SK-MEL-5 (cell line): ENCODE measurements at regions not wholly inside any gene's neighbourhood (a gene's known extent, or its start where the extent isn't known, plus 50 kb on each side); places are given as distances from the start of the nearest gene placed in this dataset.
A peak's percentile ranks its signal among the peaks of the same experiment; 100 is the strongest.

Experiments
- DNase-seq: peaks from one replicate; pipeline ENCODE4 v3.0.0-alpha.2; 2016; ENCODE audit warnings: low read depth, low spot score
- in situ Hi-C: cut with HindIII; loops from 2 replicates; pipeline ENCODE4 v1.10.0; 2016; ENCODE audit warnings: low sequenced_read_pairs, high pct_unique_total_duplicates, low pct_unique_long_range_greater_than_20kb

DNA sequence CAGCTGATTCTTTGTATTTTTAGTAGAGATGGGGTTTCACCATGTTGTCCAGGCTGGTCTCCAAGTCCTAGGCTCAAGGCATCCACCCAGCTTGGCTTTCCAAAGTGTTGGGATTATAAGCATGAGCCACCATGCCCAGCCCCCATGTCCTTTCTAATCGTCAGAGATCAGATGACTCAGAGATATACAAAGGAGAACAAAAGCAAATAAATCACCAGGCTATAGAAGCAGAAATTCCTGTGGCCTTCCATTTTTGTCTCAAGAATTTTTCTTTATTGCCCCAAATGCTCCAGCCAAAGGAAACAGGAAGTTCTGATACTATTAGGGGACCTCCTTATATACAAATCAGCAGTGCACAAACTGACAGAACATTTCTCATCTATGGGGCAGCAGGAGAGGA lies 207.8 kb downstream of the RFC3 start:
- no peak for DNase-seq
- in situ Hi-C loops, result no loop called here

DNA sequence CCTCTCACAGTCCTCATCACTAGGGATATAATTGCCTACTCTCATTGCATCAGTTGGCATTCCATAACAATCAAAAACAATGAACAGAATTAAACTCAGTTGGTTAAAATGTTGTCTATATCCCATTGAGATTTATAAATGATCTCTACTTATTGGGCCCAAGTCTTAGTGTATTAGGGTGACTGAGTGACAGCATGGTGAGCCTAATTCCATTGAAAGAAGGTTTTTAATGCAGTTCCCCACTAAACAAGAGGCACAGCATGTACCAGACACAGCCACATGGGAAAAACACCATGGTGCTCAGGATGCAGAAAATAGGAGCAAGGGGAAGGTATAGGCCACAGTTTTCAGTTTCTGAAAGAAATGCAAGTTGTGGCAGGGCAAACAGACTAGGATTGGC lies 208.4 kb downstream of the RFC3 start:
- no peak for DNase-seq
- in situ Hi-C loops, result no loop called here

- in situ Hi-C loops, result no loop called here
Measured at GRCh38 chr13:34028496-34029442, 210.8 kb downstream of the RFC3 start.

GRCh38 chr13:34030782-34031181 lies 212.8 kb downstream of the RFC3 start:
- in situ Hi-C loops, result no loop called here
- DNase-seq, result no peak

More at GRCh38 chr13:34028496-34029442, 210.8 kb downstream of the RFC3 start:
- no peak for DNase-seq

DNA sequence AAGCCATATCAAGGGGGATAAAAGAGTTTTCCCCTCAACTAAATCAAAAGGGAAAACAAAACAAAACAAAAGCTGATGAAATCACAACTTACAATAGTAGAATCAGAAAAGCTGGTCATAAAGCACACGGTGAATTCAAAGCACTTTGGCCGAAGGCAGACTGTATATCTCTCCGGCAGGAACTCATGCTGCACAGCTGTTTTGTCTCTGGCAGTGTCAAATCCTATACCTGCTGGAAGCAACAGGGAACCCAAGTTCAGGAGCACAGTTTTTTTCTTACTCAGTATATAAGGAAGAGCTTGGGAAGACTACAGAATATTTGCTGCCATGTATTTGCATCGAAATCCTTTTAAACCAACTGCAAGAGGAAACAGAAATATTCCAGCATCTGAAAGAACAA lies 213.7 kb downstream of the RFC3 start:
- in situ Hi-C loops, result no loop called here
- DNase-seq, result no peak

DNA sequence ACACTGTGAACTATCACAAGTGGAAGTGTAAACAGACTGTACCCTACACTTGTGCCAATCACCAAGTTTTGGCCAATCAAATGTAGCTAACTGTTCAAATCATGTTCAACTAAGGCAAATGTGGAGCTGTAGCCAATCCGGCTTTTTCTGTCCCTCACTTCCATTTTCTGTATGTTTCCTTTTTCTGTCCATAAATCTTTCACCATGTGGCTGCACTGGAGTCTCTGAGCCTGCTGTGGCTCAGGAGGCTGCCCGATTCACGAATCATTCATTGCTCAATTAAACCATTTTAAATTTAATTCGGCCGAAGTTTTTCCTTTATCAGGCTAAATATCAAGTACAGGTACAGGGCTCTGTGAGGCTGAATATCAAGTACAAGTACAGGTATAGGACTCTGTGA lies 216.5 kb downstream of the RFC3 start:
- in situ Hi-C loops, result no loop called here
- DNase-seq, result no peak

DNA sequence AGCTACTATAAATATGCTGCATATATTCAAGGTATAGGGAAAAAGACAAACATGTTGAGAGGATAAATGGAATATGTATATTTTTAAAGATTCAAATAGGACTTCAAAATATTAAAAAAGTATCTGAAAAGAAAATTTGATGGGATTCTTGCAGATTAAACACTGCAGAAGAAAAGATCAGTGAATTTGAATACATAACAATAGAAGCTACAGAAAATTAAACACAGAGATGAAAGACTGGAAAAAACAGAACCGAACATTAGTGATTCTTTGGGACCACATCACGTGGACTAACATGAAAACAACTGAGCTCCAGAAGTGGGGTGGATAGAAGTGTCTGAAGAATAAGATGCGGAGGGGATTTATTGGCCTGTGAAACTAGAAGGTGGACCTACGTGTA lies 217.2 kb downstream of the RFC3 start:
- in situ Hi-C loops, result no loop called here
- no peak for DNase-seq

- in situ Hi-C loops, result no loop called here
- no peak for DNase-seq
Measured at GRCh38 chr13:34035676-34036325, 217.9 kb downstream of the RFC3 start.

DNA sequence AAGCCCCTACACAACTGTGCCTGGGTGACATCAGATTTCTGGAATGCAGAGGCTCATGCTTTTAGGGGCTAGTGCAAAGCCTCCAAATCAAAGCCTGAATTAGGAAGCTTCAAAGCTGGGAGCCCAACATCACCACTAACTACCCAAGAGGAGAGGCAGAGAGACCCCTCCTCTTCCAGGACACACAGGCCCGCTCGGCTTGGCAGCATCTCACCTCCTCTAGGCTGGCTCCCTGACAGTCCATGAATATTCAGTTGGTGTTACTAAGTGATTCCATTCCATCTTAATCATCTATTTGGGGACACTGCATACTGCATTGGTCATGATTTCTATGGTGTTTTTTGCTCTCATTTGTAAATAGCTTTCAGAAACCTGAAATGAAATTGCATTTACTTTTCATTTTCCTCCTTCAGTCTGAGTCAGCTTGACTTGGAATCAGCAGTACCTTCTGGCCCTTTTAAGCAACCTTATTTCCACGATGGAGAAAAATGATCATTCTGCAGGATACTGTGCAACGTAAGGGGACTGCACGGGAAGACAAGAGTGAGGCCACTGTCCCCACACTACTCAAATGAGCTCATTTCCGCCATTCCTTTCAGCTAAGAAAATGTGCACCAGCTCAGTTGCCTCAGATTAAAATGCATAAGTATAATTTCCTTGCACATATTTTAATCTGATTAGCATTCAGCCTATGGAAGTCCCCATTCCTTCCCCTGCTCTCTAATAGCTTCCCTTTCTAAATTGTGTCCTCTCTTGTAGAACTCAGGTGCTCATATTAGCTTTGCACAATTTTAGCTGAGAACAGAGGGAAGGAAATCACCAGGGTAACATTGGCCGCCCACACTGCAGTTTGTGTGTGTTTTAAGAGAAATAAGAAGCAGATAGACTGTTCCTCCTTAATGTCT lies 219.9 kb downstream of the RFC3 start:
- no peak for DNase-seq
- in situ Hi-C loops, result no loop called here

DNA sequence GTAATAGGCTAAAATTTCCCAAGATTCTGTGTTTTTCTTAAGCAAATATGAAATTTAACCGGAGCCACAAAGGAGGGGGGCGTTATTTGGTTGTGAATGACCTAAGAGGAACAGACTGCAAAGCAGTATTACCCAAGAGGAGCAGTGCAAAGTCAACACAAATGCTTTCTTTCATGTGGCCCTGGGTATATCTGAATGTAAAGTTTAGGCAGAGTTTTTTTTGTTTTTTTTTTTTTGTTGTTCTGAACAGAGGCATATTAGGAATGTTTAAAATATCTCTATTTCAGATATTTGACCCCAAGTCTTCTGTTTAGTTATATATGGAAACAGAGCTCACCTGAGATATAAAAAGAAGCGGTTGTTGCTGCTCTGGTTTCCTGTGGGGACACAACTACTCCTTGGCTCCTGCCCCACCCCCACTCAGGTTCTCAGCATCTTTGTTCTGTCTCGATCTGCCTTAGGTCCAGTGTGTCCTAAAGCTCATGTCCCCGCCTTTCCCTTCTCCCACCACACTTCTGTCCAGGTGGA lies 220.7 kb downstream of the RFC3 start:
- in situ Hi-C loops, result no loop called here
- DNase-seq, result no peak

- in situ Hi-C loops, result no loop called here
- DNase-seq, result no peak
Measured at GRCh38 chr13:34039678-34040077, 221.7 kb downstream of the RFC3 start.

- DNase-seq, result no peak
- in situ Hi-C loops, result no loop called here
Measured at GRCh38 chr13:34040863-34041262, 222.9 kb downstream of the RFC3 start.

- no peak for DNase-seq
- in situ Hi-C loops, result no loop called here
Measured at GRCh38 chr13:34044041-34044440, 226.1 kb downstream of the RFC3 start.

DNA sequence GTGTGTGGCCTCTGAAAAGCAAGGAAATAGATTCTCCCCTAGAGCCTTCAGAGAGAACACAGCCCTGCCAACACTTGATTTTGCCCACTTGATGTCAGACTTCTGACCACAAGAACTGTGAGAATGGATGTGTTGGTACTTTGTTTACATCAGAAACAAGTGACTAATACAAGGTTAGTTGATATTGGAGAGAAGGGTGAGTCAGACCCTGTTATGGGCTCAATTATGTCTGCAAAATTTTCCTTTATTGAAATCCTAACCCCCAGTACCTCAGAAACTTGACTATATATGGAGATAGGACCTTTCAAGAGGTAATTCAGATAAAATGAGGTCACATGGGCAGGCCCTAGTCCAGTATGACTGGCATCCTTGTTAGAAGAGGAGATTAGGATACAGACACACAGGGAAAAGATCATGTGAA lies 226.7 kb downstream of the RFC3 start:
- peak; percentile 10 for DNase-seq
- in situ Hi-C loops, result no loop called here

DNA sequence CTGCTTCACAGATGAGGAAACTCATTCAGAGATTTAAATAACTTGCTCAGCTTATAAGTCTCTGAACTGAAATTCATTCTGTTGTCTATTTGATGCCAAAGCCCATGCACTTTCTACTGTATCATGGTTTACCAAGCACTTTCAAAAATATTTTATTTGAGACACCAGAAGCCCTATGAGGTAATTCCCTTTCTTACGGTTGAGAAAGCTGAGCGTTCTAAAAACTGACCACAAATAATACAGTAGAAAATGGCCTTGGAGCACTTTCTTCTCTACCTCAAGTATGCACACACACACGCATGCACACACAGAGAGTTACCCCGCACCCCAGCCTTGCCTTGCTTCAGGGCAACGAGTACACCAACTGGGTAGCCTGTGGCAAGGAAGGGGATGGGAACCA lies 228.5 kb downstream of the RFC3 start:
- no peak for DNase-seq
- in situ Hi-C loops, result no loop called here

- in situ Hi-C loops, result no loop called here
- DNase-seq, result no peak
Measured at GRCh38 chr13:34048652-34049051, 230.7 kb downstream of the RFC3 start.

DNA sequence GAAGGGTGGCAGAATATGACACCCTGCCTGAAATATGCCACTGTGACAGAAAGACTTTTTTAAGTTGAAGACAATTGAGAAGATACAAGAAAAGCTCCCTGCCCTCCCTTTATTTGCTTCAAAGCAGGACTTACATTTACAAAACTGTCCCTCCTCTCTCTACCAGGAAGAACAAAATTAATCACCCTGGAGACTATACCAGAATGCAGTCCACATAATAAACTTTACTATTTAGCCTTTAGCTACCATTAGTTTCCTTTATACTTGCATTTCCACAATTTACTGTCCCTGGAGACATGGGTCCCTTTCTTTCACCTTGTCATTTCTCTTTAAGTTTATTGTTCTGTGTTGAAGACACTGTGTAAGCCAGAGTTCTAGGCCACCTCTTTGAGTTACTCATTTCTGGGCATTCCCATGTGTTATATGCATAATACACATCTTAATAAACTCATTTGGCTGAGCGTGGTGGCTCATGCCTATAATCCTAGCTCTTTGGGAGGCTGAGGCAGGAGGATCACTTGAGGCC lies 238.8 kb downstream of the RFC3 start:
- in situ Hi-C loops, result no loop called here

More for the DNA sequence above, 238.8 kb downstream of the RFC3 start:
- DNase-seq, result no peak
